Parathyroid adenoma (tissue), 2 donors: ENCODE measurements at regions not wholly inside any gene's neighbourhood (a gene's known extent, or its start where the extent isn't known, plus 50 kb on each side); places are given as distances from the start of the nearest gene placed in this dataset.

Experiments used
- H2AFZ ChIP-seq: fragments of 300-600 bp; sonication (generic); one replicate; pipeline ENCODE4 v1.7.0; 2017; ENCODE audit warnings: antibody characterized with exemption, mild to moderate bottlenecking
- H3K27ac ChIP-seq: fragments of 300-600 bp; sonication (generic); one replicate; pipeline ENCODE4 v1.7.0; 2017
- H3K27me3 ChIP-seq: fragments of 300-600 bp; sonication (generic); one replicate; pipeline ENCODE4 v1.7.0; 2017; ENCODE audit warnings: low read length; ENCODE audit not compliant: control insufficient read depth, insufficient read depth
- H3K36me3 ChIP-seq: fragments of 300-600 bp; sonication (generic); one replicate; pipeline ENCODE4 v1.7.0; 2017; ENCODE audit warnings: low read length; ENCODE audit not compliant: control insufficient read depth, insufficient read depth
- H3K4me1 ChIP-seq: fragments of 300-600 bp; sonication (generic); one replicate; pipeline ENCODE4 v1.7.0; 2017; ENCODE audit warnings: control low read depth
- H3K4me2 ChIP-seq: fragments of 300-600 bp; sonication (generic); one replicate; pipeline ENCODE4 v1.7.0; 2017; ENCODE audit warnings: low read length
- H3K4me3 ChIP-seq: fragments of 300-600 bp; sonication (generic); one replicate; pipeline ENCODE4 v1.7.0; 2017; ENCODE audit warnings: low read depth, low read length
- H3K79me2 ChIP-seq: fragments of 300-600 bp; sonication (generic); one replicate; pipeline ENCODE4 v1.7.0; 2017; ENCODE audit warnings: control low read depth
- H3K9ac ChIP-seq: fragments of 300-600 bp; sonication (generic); one replicate; pipeline ENCODE4 v1.7.0; 2017; ENCODE audit warnings: mild to moderate bottlenecking
- H3K9me3 ChIP-seq: fragments of 300-600 bp; sonication (generic); one replicate; pipeline ENCODE4 v1.7.0; 2017; ENCODE audit warnings: low read length; ENCODE audit not compliant: control insufficient read depth
- CTCF ChIP-seq: fragments of 300-600 bp; sonication (generic); IDR thresholded peaks from one replicate; pipeline ENCODE4 v1.7.0; 2017; ENCODE audit warnings: antibody characterized with exemption, mild to moderate bottlenecking
- donor health status: primary hyperparathyroidism.

GRCh38 chr10:47098964-47099363 is 187.7 kb downstream of the PTPN20 start:
- Histone ChIP-seq H2AFZ (no peak overlapping the region), H3K27ac (no peak overlapping the region)
- TF ChIP-seq CTCF = no peak

GRCh38 chr10:47099474-47099873 is 188.2 kb downstream of the PTPN20 start:
- no peak for TF ChIP-seq CTCF
- Histone ChIP-seq H3K4me1 (no peaks in the 10 kb centered on the region), H3K27me3 (no peaks in the 10 kb centered on the region), H2AFZ (no peak overlapping the region), H3K36me3 (no peaks in the 10 kb centered on the region), H3K9ac (no peak overlapping the region), H3K79me2 (no peaks in the 10 kb centered on the region), H3K9me3 (no peaks in the 10 kb centered on the region), H3K4me2 (no peak overlapping the region), H3K27ac (no peak overlapping the region), H3K4me3 (no peak overlapping the region)

More at GRCh38 chr10:47098964-47099363, 187.7 kb downstream of the PTPN20 start:
- Histone ChIP-seq H3K9me3 (no peaks in the 10 kb centered on the region), H3K27me3 (no peaks in the 10 kb centered on the region), H3K79me2 (no peaks in the 10 kb centered on the region), H3K9ac (no peak overlapping the region), H3K4me2 (no peak overlapping the region), H3K4me3 (no peak overlapping the region), H3K36me3 (no peaks in the 10 kb centered on the region), H3K4me1 (no peaks in the 10 kb centered on the region)

GRCh38 chr10:47101196-47101595 is 190.0 kb downstream of the PTPN20 start:
- H3K79me2 ChIP-seq = no peaks in the 10 kb centered on the region
- H3K36me3 ChIP-seq = no peaks in the 10 kb centered on the region
- no peak for TF ChIP-seq CTCF
- H3K4me3 ChIP-seq = no peak overlapping the region
- H2AFZ ChIP-seq = no peak overlapping the region
- H3K9me3 ChIP-seq = no peaks in the 10 kb centered on the region
- no peaks in the 10 kb centered on the region for H3K27me3 ChIP-seq
- no peaks in the 10 kb centered on the region for H3K4me1 ChIP-seq
- no peak overlapping the region for H3K27ac ChIP-seq
- no peak overlapping the region for H3K9ac ChIP-seq
- no peak overlapping the region for H3K4me2 ChIP-seq

- Histone ChIP-seq H3K9ac (no peak overlapping the region), H3K4me2 (no peak overlapping the region), H3K4me1 (no peaks in the 10 kb centered on the region), H3K27me3 (no peaks in the 10 kb centered on the region), H2AFZ (no peak overlapping the region), H3K27ac (no peak overlapping the region), H3K79me2 (no peaks in the 10 kb centered on the region), H3K9me3 (no peaks in the 10 kb centered on the region), H3K4me3 (no peak overlapping the region), H3K36me3 (no peaks in the 10 kb centered on the region)
- no peak for TF ChIP-seq CTCF
Observed at GRCh38 chr10:47101807-47102206, 190.6 kb downstream of the PTPN20 start.

GRCh38 chr10:47104151-47104605 is 192.9 kb downstream of the PTPN20 start:
- H3K9me3 ChIP-seq = no peaks in the 10 kb centered on the region
- no peak overlapping the region for H3K4me3 ChIP-seq
- H2AFZ ChIP-seq = no peak overlapping the region
- no peaks in the 10 kb centered on the region for H3K79me2 ChIP-seq
- H3K4me1 ChIP-seq = no peaks in the 10 kb centered on the region
- no peaks in the 10 kb centered on the region for H3K27me3 ChIP-seq
- no peak overlapping the region for H3K4me2 ChIP-seq
- H3K36me3 ChIP-seq = no peaks in the 10 kb centered on the region
- no peak overlapping the region for H3K9ac ChIP-seq
- no peak overlapping the region for H3K27ac ChIP-seq
- no peak for TF ChIP-seq CTCF
